Prostate gland (tissue), 2 donors: ENCODE measurements at regions not wholly inside any gene's neighbourhood (a gene's known extent, or its start where the extent isn't known, plus 50 kb on each side); places are given as distances from the start of the nearest gene placed in this dataset.
"Not testable (repeated sequence)": the region's sequence is repeated elsewhere in the genome, so short reads cannot be mapped to it uniquely, and the experiment has no call there.

Source experiments
- DNase-seq: peaks from one replicate; pipeline ENCODE4 v3.0.0-alpha.2; 2019; ENCODE audit warnings: low spot score
- H3K27ac ChIP-seq, 2 donors: fragments of 200-600 bp; sonication (generic); 2 replicates each; pipeline ENCODE4 v1.5.1; 2017 to 2019
- H3K27me3 ChIP-seq: fragments of 200-600 bp; sonication (generic); replicated peaks from 2 replicates; pipeline ENCODE4 v1.5.1; 2019; ENCODE audit not compliant: insufficient read depth
- H3K36me3 ChIP-seq, 2 donors: fragments of 200-600 bp; sonication (generic); 1 replicate in 1 of 2; 2 replicates in 1 of 2; pipeline versions ENCODE4 v1.5.1 to v1.8.1; 2017 to 2019
- H3K4me1 ChIP-seq: fragments of 200-600 bp; sonication (generic); replicated peaks from 2 replicates; pipeline ENCODE4 v1.5.1; 2019
- H3K4me3 ChIP-seq, 2 donors: fragments of 200-600 bp; sonication (generic); 2 replicates each; pipeline ENCODE4 v1.5.1; 2017 to 2019
- H3K9me3 ChIP-seq: fragments of 200-600 bp; sonication (generic); 2 replicates; pipeline ENCODE4 v1.5.1; 2017
- CTCF ChIP-seq, 4 experiments: fragments of 200-600 bp in 2 of 4; fragments of 450-650 bp in 2 of 4; sonication (generic) in 2 of 4; IDR thresholded peaks; 1 replicate in 3 of 4; 2 replicates in 1 of 4; pipeline ENCODE4 v1.5.1; 2016 to 2019; ENCODE audit warnings: antibody characterized with exemption in 4 of 4, mild to moderate bottlenecking in 2 of 4, moderate library complexity in 2 of 4
- POLR2A ChIP-seq: fragments of 450-650 bp; IDR thresholded peaks from one replicate; pipeline ENCODE4 v1.6.1; 2016; ENCODE audit warnings: antibody characterized with exemption, mild to moderate bottlenecking
- POLR2AphosphoS5 ChIP-seq: sonication (generic); formaldehyde crosslinking; IDR thresholded peaks from one replicate; pipeline ENCODE4 v1.6.1; 2017; ENCODE audit warnings: antibody characterized with exemption
- WGBS: methylation state at CpG from one replicate; pipeline ENCODE4 v1.1.5; 2018; 5-methylcytosine and 5-hydroxymethylcytosine counted together
- intact Hi-C: fragments of 100-400 bp; cut with DNase I; formaldehyde crosslinking; loops from one replicate; pipeline ENCODE4 v1.14.2; 2022

- no peak for TF ChIP-seq CTCF (IDR thresholded peaks at IDR 0.05)
- TF ChIP-seq POLR2A, result no peak
- TF ChIP-seq POLR2AphosphoS5, result no peak
- H3K4me1 ChIP-seq, result no peaks in the 10 kb centered on the region
- intact Hi-C loops, result no loop called here
- H3K27ac ChIP-seq, result no peak overlapping the region
- H3K9me3 ChIP-seq, result no peaks in the 10 kb centered on the region
- 92% methylated on average over 3 of the region's 3 CpGs for WGBS
- H3K4me3 ChIP-seq, result no peak overlapping the region
- H3K36me3 ChIP-seq, result no peaks in the 10 kb centered on the region
- no peak for DNase-seq
- H3K27me3 ChIP-seq, result no peaks in the 10 kb centered on the region
Observed at GRCh38 chr11:122195790-122196189, 79.8 kb upstream of the BLID start.

GRCh38 chr11:122193881-122194480 lies 78.0 kb upstream of the BLID start:
- H3K4me1 ChIP-seq, intact Hi-C loops, H3K27me3 ChIP-seq, H3K4me3 ChIP-seq, H3K27ac ChIP-seq, H3K36me3 ChIP-seq, DNase-seq, H3K9me3 ChIP-seq: not testable (repeated sequence)
- 95% methylated on average over 5 of the region's 5 CpGs for WGBS

- DNase-seq, result no peak
- WGBS, result 100% methylated on average over 1 of the region's 1 CpG
- intact Hi-C loops, result no loop called here
- Histone ChIP-seq H3K9me3 (no peaks in the 10 kb centered on the region), H3K27me3 (no peaks in the 10 kb centered on the region), H3K36me3 (no peaks in the 10 kb centered on the region), H3K4me3 (no peak overlapping the region), H3K27ac (no peak overlapping the region), H3K4me1 (no peaks in the 10 kb centered on the region)
- TF ChIP-seq POLR2A (no peak), POLR2AphosphoS5 (no peak), CTCF (IDR thresholded peaks at IDR 0.05) (no peak)
Observed at GRCh38 chr11:122193457-122193856, 77.4 kb upstream of the BLID start.

GRCh38 chr11:122192634-122193255 lies 76.7 kb upstream of the BLID start:
- Histone ChIP-seq H3K36me3 (no peaks in the 10 kb centered on the region), H3K9me3 (no peaks in the 10 kb centered on the region), H3K27ac (no peak overlapping the region), H3K4me1 (no peaks in the 10 kb centered on the region), H3K4me3 (no peak overlapping the region), H3K27me3 (no peaks in the 10 kb centered on the region)
- intact Hi-C loops, result no loop called here
- TF ChIP-seq POLR2A (no peak), CTCF (IDR thresholded peaks at IDR 0.05) (no peak), POLR2AphosphoS5 (no peak)
- DNase-seq, result no peak
- WGBS, result 71% methylated on average over 3 of the region's 3 CpGs

- Histone ChIP-seq H3K36me3 (no peaks in the 10 kb centered on the region), H3K4me1 (no peaks in the 10 kb centered on the region), H3K27ac (no peak overlapping the region), H3K9me3 (no peaks in the 10 kb centered on the region), H3K4me3 (no peak overlapping the region), H3K27me3 (no peaks in the 10 kb centered on the region)
- TF ChIP-seq CTCF (IDR thresholded peaks at IDR 0.05) (no peak), POLR2A (no peak), POLR2AphosphoS5 (no peak)
- WGBS, result 88% methylated on average over 2 of the region's 2 CpGs
- intact Hi-C loops, result no loop called here
- DNase-seq, result no peak
Observed at GRCh38 chr11:122190768-122191167, 74.8 kb upstream of the BLID start.
